ENCODE measurements at regions not wholly inside any gene's neighbourhood (a gene's known extent, or its start where the extent isn't known, plus 50 kb on each side); places are given as distances from the start of the nearest gene placed in this dataset.
A peak's percentile ranks its signal among the peaks of the same experiment; 100 is the strongest.

- Histone ChIP-seq H3K9me3 (no peaks in the 10 kb centered on the region), H3K27me3 (no peaks in the 10 kb centered on the region), H3K4me1 (no peaks in the 10 kb centered on the region), H3K36me3 (no peaks in the 10 kb centered on the region), H3K27ac (no peak overlapping the region), H3K4me3 (no peak overlapping the region)
- WGBS (ENCODE audit: insufficient coverage, low coverage, low lambda C conversion rate, missing lambda C conversion rate) = 38% methylated on average over 1 of the region's 1 CpG
- no peak for TF ChIP-seq POLR2A (IDR thresholded peaks at IDR 0.05)
- TF ChIP-seq, protein P1, sequence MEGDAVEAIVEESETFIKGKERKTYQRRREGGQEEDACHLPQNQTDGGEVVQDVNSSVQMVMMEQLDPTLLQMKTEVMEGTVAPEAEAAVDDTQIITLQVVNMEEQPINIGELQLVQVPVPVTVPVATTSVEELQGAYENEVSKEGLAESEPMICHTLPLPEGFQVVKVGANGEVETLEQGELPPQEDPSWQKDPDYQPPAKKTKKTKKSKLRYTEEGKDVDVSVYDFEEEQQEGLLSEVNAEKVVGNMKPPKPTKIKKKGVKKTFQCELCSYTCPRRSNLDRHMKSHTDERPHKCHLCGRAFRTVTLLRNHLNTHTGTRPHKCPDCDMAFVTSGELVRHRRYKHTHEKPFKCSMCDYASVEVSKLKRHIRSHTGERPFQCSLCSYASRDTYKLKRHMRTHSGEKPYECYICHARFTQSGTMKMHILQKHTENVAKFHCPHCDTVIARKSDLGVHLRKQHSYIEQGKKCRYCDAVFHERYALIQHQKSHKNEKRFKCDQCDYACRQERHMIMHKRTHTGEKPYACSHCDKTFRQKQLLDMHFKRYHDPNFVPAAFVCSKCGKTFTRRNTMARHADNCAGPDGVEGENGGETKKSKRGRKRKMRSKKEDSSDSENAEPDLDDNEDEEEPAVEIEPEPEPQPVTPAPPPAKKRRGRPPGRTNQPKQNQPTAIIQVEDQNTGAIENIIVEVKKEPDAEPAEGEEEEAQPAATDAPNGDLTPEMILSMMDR (IDR thresholded peaks at IDR 0.05) = no peak
- intact Hi-C loops (cut with DNase I) = no loop called here
- ATAC-seq (no peak), DNase-seq (no peak)
Observed at GRCh38 chr5:158096835-158097234, 237.9 kb upstream of the CLINT1 start.

DNA sequence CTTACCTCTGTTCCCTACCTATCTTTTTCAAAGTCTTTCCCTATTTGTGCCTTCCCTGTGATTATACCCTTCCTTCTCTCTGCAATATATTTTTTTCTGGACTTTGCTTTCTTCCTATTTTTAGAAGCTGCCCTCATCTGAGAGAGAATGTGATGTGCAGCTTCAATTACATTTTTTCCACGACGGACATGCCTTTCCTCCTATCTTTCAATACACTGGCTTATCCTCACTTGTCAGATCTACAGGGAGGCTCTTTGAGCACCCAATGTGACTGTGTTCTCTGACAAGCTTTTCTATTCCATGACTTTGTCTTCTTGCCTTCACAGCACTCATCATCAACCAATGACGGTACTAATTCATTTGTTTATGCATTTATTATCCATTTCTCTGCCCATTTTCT, 227.9 kb upstream of the CLINT1 start:
- Histone ChIP-seq H3K36me3 (no peaks in the 10 kb centered on the region), H3K27me3 (no peaks in the 10 kb centered on the region), H3K27ac (no peak overlapping the region), H3K9me3 (no peaks in the 10 kb centered on the region), H3K4me1 (peaks cover 0 to 2% (median 0%) of the 10 kb centered on the region in 4 donors), H3K4me3 (no peak overlapping the region)
- intact Hi-C loops (cut with DNase I) = no loop called here
- WGBS (ENCODE audit: insufficient coverage, low coverage, low lambda C conversion rate, missing lambda C conversion rate) = 61% methylated on average over 3 of the region's 3 CpGs
- ATAC-seq (no peak), DNase-seq (no peak)
- TF ChIP-seq, protein P1 (IDR thresholded peaks at IDR 0.05) = no peak
- no peak for TF ChIP-seq POLR2A (IDR thresholded peaks at IDR 0.05)

DNA sequence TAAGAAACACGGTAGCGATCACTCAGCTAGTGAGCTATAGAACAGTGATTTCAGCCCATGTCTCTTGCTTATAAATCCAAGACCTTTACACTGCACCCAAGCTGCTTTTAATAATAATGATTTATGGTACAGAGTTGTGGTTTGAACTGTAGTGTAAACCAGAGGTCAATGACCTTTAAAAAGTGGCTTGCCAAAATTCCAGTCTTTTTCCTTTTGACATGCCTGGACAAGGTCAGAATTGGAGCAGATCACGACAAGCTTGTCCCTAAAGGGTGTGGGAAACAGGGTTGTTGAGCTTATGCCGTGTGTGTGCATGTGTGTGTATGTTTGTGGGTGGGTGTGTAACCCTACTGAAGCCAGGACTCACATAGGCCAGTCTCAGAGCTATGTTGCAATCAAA, 225.3 kb upstream of the CLINT1 start:
- H3K36me3 ChIP-seq = no peaks in the 10 kb centered on the region
- H3K27ac ChIP-seq = no peak overlapping the region
- peaks cover 0 to 2% (median 0%) of the 10 kb centered on the region in 4 donors for H3K4me1 ChIP-seq
- TF ChIP-seq POLR2A (IDR thresholded peaks at IDR 0.05) = no peak
- TF ChIP-seq, protein P1 (IDR thresholded peaks at IDR 0.05) = no peak
- 46% methylated on average over 4 of the region's 4 CpGs for WGBS (ENCODE audit: insufficient coverage, low coverage, low lambda C conversion rate, missing lambda C conversion rate)
- ATAC-seq (peak; percentile 40 to 67 (median 56)), DNase-seq (no peak)
- no peak overlapping the region for H3K4me3 ChIP-seq
- intact Hi-C loops (cut with DNase I) = no loop called here
- H3K27me3 ChIP-seq = no peaks in the 10 kb centered on the region
- no peaks in the 10 kb centered on the region for H3K9me3 ChIP-seq

DNA sequence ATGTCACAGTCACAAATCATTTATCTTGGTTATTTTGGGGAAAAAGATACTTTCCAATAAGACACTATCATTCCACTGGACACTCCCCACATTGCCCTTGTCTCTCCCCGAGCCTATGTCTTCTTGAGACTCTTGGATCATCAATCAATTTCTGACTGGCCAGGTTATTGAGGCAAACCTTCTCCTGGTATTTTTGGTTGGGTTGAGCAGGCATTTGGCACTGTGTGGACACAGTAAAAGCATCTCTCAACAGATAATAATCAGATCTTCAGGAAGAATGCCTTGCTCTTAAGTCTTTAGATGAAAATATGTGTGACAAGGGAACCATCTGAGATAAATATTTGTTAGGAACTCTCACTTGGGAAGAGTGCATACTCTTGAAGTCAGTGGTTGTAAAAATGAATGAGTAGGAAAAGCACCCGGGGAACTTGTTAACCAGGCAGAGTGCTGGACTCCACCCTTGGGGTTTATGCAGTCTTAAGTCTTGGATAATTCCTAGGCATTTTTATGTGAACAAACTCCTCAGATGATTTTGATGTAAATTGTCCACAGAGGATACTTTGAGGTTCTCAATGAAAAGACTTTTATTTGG, 223.8 kb upstream of the CLINT1 start:
- H3K9me3 ChIP-seq = no peaks in the 10 kb centered on the region
- TF ChIP-seq, protein P1 (IDR thresholded peaks at IDR 0.05) = no peak
- no peak for TF ChIP-seq POLR2A (IDR thresholded peaks at IDR 0.05)
- no peaks in the 10 kb centered on the region for H3K27me3 ChIP-seq
- 71% methylated on average over 2 of the region's 2 CpGs for WGBS (ENCODE audit: insufficient coverage, low coverage, low lambda C conversion rate, missing lambda C conversion rate)
- no peaks in the 10 kb centered on the region for H3K36me3 ChIP-seq
- H3K4me3 ChIP-seq = no peak overlapping the region
- peaks cover 0 to 2% (median 0%) of the 10 kb centered on the region in 4 donors for H3K4me1 ChIP-seq
- intact Hi-C loops (cut with DNase I) = no loop called here
- ATAC-seq (no peak), DNase-seq (no peak)
- H3K27ac ChIP-seq = no peak overlapping the region

- no peak for TF ChIP-seq POLR2A (IDR thresholded peaks at IDR 0.05)
- TF ChIP-seq, protein P1 (IDR thresholded peaks at IDR 0.05) = no peak
- intact Hi-C loops (cut with DNase I) = no loop called here
- Histone ChIP-seq H3K4me1 (peaks cover 0 to 4% (median 1%) of the 10 kb centered on the region in 4 donors), H3K27me3 (no peaks in the 10 kb centered on the region), H3K36me3 (no peaks in the 10 kb centered on the region), H3K9me3 (no peaks in the 10 kb centered on the region), H3K4me3 (no peak overlapping the region), H3K27ac (no peak overlapping the region)
- no CpG with 5 or more reads among the region's 1 CpG for WGBS (ENCODE audit: insufficient coverage, low coverage, low lambda C conversion rate, missing lambda C conversion rate)
- DNase-seq (no peak), ATAC-seq (no peak)
Observed at GRCh38 chr5:158080112-158080511, 221.2 kb upstream of the CLINT1 start.
